ENCODE measurements at regions not wholly inside any gene's neighbourhood (a gene's known extent, or its start where the extent isn't known, plus 50 kb on each side); places are given as distances from the start of the nearest gene placed in this dataset.

DNA sequence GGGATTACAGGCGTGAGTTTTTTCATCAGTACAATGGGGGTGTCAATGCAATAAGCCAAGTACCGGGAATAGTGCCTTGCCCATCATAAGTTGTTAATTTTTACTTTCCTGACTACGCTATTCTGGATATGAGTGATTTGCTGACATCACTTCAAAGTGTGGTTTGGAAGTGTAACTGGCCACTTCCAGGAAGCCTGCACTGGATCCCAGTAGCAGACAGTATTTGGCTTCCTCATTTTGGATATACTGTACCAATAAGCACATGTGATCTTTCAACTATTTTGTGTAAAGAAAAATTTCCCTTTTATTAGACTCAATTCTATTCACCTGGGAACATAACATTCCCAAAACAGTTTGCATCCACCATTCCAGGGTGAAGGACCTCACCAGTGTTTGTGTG, 417.7 kb upstream of the KLF4 start:
- Histone ChIP-seq H4K20me1 (ENCODE audit: insufficient read depth) (no peaks in the 10 kb centered on the region), H3K27me3 (ENCODE audit: insufficient read depth, low read depth) (no peaks in the 10 kb centered on the region), H3K4me1 (ENCODE audit: low read depth, poor library complexity, severe bottlenecking) (no peaks in the 10 kb centered on the region), H3K36me3 (ENCODE audit: insufficient read depth) (no peaks in the 10 kb centered on the region), H3K4me3 (IDR thresholded peaks at IDR 0.05; ENCODE audit: insufficient read depth, low read depth, low read length) (no peak overlapping the region), H3K4me2 (no peak overlapping the region), H3K27ac (no peak overlapping the region), H2AFZ (ENCODE audit: low read depth) (no peak overlapping the region), H3K79me2 (ENCODE audit: insufficient read depth, low read depth) (no peaks in the 10 kb centered on the region), H3K9ac (no peak overlapping the region)
- no peak for TF ChIP-seq CTCF (conservative IDR thresholded peaks at IDR 0.05; ENCODE audit: low read depth, low read length)

GRCh38 chr9:107906074-107906473, 416.5 kb upstream of the KLF4 start:
- no peak overlapping the region for H3K4me3 ChIP-seq (IDR thresholded peaks at IDR 0.05; ENCODE audit: insufficient read depth, low read depth, low read length)
- H3K36me3 ChIP-seq (ENCODE audit: insufficient read depth): no peaks in the 10 kb centered on the region
- H3K4me2 ChIP-seq: no peak overlapping the region
- no peak overlapping the region for H2AFZ ChIP-seq (ENCODE audit: low read depth)
- H3K4me1 ChIP-seq (ENCODE audit: low read depth, poor library complexity, severe bottlenecking): no peaks in the 10 kb centered on the region
- H3K27ac ChIP-seq: no peak overlapping the region
- no peaks in the 10 kb centered on the region for H3K27me3 ChIP-seq (ENCODE audit: insufficient read depth, low read depth)
- H3K9ac ChIP-seq: no peak overlapping the region
- H4K20me1 ChIP-seq (ENCODE audit: insufficient read depth): no peaks in the 10 kb centered on the region
- H3K79me2 ChIP-seq (ENCODE audit: insufficient read depth, low read depth): no peaks in the 10 kb centered on the region
- no peak for TF ChIP-seq CTCF (conservative IDR thresholded peaks at IDR 0.05; ENCODE audit: low read depth, low read length)

DNA sequence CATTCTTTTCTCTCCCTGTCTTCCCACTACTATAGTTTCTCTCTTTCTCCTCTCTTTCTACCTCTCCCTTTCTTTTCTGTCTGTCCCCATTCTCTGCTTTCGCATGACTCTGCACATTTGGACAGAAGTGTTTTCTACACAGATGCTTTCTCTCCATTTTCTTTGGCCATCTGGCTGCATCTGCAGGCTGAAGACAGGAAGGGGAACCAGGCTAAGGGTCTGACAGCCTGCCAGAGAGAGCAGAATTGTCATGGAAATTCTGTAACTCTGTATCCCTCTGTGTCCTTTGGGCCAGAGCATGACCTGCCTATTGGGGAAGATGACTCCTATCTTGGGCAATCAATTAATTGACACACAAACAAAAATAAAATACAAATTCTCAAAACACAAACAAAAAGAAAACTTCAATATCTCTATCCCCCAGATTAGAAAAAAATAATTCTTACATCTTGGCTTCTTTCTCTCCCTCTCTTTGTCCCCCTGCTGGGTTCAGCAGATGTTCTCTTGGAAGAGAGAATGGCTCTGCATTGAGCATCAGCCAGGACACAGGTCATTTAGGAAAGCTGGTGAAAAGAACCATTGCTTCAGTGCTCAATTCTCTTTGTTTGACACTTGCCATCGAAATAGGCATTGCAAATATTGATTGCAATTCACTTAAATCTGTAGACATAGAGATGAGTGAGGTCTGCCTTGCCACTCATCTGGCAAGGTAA, 415.9 kb upstream of the KLF4 start:
- no peaks in the 10 kb centered on the region for H3K4me1 ChIP-seq (ENCODE audit: low read depth, poor library complexity, severe bottlenecking)
- no peaks in the 10 kb centered on the region for H3K27me3 ChIP-seq (ENCODE audit: insufficient read depth, low read depth)
- no peaks in the 10 kb centered on the region for H4K20me1 ChIP-seq (ENCODE audit: insufficient read depth)
- TF ChIP-seq CTCF (conservative IDR thresholded peaks at IDR 0.05; ENCODE audit: low read depth, low read length): no peak
- H3K4me2 ChIP-seq: no peak overlapping the region
- H3K79me2 ChIP-seq (ENCODE audit: insufficient read depth, low read depth): no peaks in the 10 kb centered on the region
- no peaks in the 10 kb centered on the region for H3K36me3 ChIP-seq (ENCODE audit: insufficient read depth)
- no peak overlapping the region; the same call in 1 of the 2 replicates for H2AFZ ChIP-seq (ENCODE audit: low read depth)
- no peak overlapping the region for H3K9ac ChIP-seq
- no peak overlapping the region for H3K4me3 ChIP-seq (IDR thresholded peaks at IDR 0.05; ENCODE audit: insufficient read depth, low read depth, low read length)
- no peak overlapping the region for H3K27ac ChIP-seq

DNA sequence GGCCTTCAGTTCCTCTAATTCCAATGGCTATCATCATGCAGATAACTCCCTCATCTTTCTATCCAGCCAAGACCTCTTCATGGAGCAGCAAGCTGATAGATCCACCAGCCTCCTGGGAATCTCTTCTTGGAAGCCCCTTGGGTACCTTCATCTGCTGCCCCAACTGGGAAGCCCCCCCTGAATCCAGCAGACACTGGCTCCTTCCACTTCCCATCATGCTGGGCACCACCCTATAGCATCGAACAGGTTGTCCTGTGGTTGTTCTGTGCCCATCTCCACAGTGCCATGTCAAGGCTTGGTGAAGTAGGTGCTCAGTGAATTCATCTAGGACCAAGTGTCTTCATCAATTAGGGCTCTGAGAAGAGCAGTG, 410.4 kb upstream of the KLF4 start:
- no peak overlapping the region for H3K9ac ChIP-seq
- no peaks in the 10 kb centered on the region for H4K20me1 ChIP-seq (ENCODE audit: insufficient read depth)
- no peaks in the 10 kb centered on the region for H3K79me2 ChIP-seq (ENCODE audit: insufficient read depth, low read depth)
- no peak overlapping the region for H3K27ac ChIP-seq
- no peaks in the 10 kb centered on the region for H3K4me1 ChIP-seq (ENCODE audit: low read depth, poor library complexity, severe bottlenecking)
- no peaks in the 10 kb centered on the region for H3K27me3 ChIP-seq (ENCODE audit: insufficient read depth, low read depth)
- no peaks in the 10 kb centered on the region for H3K36me3 ChIP-seq (ENCODE audit: insufficient read depth)
- H3K4me3 ChIP-seq (IDR thresholded peaks at IDR 0.05; ENCODE audit: insufficient read depth, low read depth, low read length): no peak overlapping the region
- H3K4me2 ChIP-seq: no peak overlapping the region
- H2AFZ ChIP-seq (ENCODE audit: low read depth): no peak overlapping the region
- TF ChIP-seq CTCF (conservative IDR thresholded peaks at IDR 0.05; ENCODE audit: low read depth, low read length): no peak

All from KMS-11 (cell line).